ENCODE measurements at regions not wholly inside any gene's neighbourhood (a gene's known extent, or its start where the extent isn't known, plus 50 kb on each side); places are given as distances from the start of the nearest gene placed in this dataset.

DNA sequence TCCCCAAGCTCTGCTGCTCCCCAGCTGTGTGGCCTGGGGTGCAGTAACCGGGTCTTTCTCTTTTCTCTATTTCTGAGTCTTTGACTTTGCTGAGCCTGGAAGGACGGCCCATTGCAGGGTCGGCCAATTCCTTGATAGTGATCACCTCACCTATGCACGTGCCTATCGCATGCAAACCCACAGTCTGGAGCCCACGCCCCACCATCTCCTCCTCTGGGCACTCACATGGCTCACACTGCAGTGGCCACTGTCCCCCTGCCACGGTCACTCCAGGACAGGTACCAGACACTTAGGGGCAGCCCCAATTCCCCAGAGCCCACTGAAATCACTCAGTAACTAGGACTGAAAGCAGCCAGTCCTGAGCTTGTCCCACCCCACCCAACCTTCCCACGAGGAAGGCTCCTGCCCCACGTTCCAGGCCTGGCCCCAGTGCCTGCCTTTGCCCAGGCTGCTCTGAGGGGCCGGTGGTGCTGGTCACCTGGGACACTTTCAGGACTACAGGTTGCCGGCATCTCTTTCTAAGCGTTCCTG, 137.6 kb downstream of the TEX29 start:
- H3K9me3 ChIP-seq (replicated peaks), result no peaks in the 10 kb centered on the region
- no peak for DNase-seq
- H3K36me3 ChIP-seq, result no peaks in the 10 kb centered on the region
- no peaks in the 10 kb centered on the region for H3K4me1 ChIP-seq
- no peak overlapping the region for H3K27ac ChIP-seq
- H3K4me3 ChIP-seq, result no peak overlapping the region
- peaks cover 14% of the 10 kb centered on the region for H3K27me3 ChIP-seq

DNA sequence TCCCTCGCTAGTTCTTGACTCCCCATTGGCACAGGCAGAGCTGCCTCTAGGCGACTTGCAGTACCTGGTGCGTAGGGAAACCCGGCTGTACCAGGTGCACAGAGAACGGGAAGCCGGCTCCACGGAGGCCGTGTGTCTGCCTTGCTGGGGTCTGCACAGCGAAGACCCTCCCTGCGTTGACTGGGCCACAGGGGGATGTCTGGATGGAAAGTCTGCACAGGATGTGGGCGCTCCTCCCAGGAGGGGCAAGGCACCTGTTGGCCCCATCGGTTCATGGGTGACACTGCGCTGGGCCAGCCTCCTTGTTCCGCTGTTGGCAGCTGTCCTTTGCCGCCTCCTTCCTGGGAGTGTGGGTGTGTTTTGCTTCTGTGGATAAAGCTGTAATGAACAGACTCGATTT, 138.3 kb downstream of the TEX29 start:
- H3K9me3 ChIP-seq (replicated peaks), result no peaks in the 10 kb centered on the region
- H3K4me1 ChIP-seq, result no peaks in the 10 kb centered on the region
- DNase-seq, result peak in 1 of 2 experiments; percentile 9
- no peak overlapping the region for H3K27ac ChIP-seq
- peaks cover 14% of the 10 kb centered on the region for H3K27me3 ChIP-seq
- no peak overlapping the region for H3K4me3 ChIP-seq
- H3K36me3 ChIP-seq, result no peaks in the 10 kb centered on the region

DNA sequence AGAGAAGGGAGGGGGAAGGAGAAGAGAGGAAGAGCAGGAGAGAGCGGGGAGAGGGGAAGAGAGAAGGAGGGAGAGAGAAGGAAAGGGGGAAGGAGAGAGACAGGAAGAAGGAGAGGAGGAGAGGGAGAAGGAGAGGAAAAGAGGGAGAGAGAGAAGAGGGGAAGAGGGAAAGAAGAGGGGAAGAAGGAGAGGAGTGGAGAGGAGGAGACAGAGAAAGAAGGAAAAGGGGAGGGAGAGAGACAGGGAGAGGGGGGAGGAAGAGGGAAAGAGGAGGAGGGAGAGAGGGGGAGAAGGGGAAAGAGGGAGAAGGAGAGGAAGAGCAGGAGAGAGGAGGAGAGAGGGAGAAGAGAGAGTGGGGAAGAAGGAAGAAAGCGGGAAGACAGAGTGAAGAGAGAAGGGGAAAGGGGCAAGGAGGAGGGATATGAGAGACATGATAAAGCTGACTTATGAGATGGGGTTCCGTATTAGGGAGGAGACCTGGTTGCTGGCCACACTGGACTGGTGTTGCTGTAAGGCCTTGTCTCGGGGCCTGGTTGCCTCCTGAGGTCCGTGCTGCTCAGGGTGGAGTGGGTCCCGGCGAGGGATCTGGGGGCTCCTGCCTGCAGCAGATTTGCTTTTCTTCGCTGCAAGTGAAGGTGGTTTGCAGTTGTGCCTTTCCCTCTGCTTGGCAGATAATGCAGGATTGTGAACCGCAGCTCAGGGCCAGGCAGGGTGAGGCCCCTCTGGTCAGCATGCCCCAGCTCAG, 139.5 kb downstream of the TEX29 start:
- no peak overlapping the region for H3K4me3 ChIP-seq
- H3K27me3 ChIP-seq, result peaks cover 14% of the 10 kb centered on the region

DNA sequence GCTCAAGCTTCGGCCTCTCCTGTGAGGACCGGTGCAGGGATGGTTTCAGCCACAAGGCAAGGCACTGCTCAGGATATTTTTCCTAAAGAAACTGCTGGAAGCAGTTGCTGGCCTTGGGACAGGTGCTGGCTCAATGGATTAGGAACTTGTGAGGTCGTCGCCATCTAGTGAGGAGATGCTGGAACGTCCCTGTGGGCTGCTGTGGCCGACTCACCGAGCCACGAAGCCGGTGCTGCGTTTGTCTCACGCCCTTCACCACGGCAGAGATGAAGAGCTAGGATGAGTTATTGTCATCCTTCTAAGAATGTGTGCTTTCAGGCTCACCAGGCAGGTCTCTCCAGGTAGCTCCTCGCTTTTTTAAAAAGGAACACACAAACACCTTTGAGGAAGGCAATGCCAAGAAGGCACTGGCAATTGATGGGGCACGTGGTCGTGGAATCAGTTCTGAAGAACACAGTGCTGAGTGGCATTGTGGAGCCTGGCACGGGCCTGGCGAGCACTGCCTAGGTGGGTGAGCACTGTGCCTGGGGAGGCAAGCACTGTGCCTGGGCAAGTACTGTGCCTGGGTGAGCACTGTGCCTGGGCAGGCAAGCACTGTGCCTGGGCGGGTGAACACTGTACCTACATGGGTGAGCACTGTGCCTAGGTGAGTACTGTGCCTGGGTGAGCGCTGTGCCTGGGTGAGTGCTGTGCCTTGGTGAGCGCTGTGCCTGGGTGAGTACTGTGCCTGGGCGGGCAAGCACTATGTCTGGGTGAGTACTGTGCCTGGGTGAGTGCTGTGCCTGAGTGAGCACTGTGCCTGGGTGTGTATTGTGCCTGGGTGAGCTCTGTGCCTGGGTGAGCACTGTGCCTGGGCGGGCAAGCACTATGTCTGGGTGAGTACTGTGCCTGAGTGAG, 140.4 kb downstream of the TEX29 start:
- no peak overlapping the region for H3K4me3 ChIP-seq
- H3K4me1 ChIP-seq, result no peaks in the 10 kb centered on the region
- no peaks in the 10 kb centered on the region for H3K36me3 ChIP-seq
- no peak overlapping the region for H3K27ac ChIP-seq
- H3K27me3 ChIP-seq, result peaks cover 14% of the 10 kb centered on the region
- DNase-seq, result peak; percentile 54 to 69
- H3K9me3 ChIP-seq (replicated peaks), result no peaks in the 10 kb centered on the region

More for the DNA sequence above, 139.5 kb downstream of the TEX29 start:
- no peak overlapping the region for H3K27ac ChIP-seq
- no peaks in the 10 kb centered on the region for H3K9me3 ChIP-seq (replicated peaks)
- no peaks in the 10 kb centered on the region for H3K36me3 ChIP-seq
- H3K4me1 ChIP-seq, result no peaks in the 10 kb centered on the region
- no peak for DNase-seq

DNA sequence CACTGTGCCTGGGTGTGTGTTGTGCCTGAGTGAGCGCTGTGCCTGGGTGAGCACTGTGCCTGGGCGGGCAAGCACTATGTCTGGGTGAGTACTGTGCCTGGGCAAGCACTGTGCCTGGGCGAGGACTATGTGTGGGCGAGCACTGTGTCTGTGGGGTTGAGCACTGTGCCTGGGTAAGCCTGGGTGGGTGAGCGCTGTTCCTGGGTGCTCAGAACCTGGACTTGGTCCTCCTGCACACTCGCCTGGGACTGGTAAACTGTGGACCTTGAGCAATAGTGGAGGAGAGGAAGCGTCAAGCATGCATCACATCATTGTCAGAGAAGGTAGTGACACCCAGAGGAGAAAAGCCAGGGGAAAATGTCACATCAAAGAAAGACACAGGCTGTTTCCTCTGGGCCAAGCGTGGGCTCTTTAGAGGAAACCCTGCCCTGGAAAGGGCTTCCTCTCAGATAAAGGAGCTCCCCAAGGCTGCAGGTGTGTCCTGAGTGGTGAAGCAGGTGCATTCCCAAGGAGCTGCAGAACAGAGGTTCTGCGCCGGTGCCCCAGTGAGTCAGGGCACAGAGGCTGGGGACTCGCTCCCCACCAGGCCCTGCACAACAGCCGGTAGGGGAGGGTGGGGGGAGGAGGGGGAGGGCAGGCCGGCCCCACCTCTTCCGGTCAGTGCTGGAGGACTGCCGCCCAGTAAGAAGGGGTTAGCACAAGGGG, 141.2 kb downstream of the TEX29 start:
- Histone ChIP-seq H3K36me3 (no peaks in the 10 kb centered on the region), H3K9me3 (replicated peaks) (no peaks in the 10 kb centered on the region), H3K27ac (no peak overlapping the region), H3K4me3 (no peak overlapping the region), H3K4me1 (no peaks in the 10 kb centered on the region), H3K27me3 (peaks cover 14% of the 10 kb centered on the region)
- DNase-seq, result no peak

DNA sequence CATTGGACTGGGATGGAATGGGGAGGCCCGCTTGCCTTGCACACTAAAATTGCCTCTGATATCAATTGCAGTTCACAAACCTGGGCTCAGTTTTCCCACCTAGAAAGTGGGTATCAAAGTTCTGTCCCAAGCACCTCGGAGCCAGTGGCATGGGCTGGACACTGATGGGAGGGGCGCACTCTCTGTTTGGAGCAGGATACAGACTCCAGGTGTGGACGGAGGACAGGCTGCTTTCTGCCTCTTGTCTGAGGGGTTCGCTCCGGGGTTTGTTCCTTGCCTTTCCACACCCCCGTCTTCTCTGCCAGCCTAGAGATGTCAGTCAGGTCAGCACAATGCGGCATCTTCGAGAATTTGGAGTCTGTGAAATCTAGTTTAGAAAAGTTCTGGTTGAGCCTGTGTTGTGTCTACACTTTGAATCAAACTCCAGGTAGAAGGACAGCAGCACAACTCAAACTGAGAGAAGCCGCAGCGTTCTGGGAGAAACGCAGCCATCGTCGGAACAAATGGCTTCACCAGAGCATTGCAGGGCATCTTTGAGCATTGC, 141.9 kb downstream of the TEX29 start:
- no peak overlapping the region for H3K27ac ChIP-seq
- peaks cover 14% of the 10 kb centered on the region for H3K27me3 ChIP-seq
- H3K9me3 ChIP-seq (replicated peaks), result no peaks in the 10 kb centered on the region
- H3K4me3 ChIP-seq, result no peak overlapping the region
- DNase-seq, result no peak
- H3K4me1 ChIP-seq, result no peaks in the 10 kb centered on the region
- H3K36me3 ChIP-seq, result no peaks in the 10 kb centered on the region

DNA sequence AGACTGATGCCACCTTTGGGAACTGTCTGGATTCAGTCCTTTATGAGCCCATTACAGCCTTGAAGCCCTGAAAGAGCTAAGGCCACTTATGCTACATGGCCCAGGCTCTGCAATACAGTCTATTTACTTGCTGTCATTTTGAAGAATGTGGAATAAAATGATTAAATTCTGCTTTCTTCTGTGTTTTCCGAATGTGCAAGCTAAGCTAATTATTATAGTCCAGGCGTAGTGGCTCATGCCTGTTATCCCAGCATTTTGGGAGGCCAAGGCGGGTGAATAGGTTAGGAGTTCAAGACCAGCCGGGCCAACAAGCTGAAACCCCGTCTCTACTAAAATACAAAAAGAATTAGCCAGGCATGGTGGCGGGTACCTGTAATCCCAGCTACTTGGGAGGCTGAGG, 142.5 kb downstream of the TEX29 start:
- no peak overlapping the region for H3K4me3 ChIP-seq
- no peaks in the 10 kb centered on the region for H3K4me1 ChIP-seq
- DNase-seq, result no peak
- peaks cover 14% of the 10 kb centered on the region for H3K27me3 ChIP-seq
- H3K36me3 ChIP-seq, result no peaks in the 10 kb centered on the region
- H3K27ac ChIP-seq, result no peak overlapping the region
- no peaks in the 10 kb centered on the region for H3K9me3 ChIP-seq (replicated peaks)

DNA sequence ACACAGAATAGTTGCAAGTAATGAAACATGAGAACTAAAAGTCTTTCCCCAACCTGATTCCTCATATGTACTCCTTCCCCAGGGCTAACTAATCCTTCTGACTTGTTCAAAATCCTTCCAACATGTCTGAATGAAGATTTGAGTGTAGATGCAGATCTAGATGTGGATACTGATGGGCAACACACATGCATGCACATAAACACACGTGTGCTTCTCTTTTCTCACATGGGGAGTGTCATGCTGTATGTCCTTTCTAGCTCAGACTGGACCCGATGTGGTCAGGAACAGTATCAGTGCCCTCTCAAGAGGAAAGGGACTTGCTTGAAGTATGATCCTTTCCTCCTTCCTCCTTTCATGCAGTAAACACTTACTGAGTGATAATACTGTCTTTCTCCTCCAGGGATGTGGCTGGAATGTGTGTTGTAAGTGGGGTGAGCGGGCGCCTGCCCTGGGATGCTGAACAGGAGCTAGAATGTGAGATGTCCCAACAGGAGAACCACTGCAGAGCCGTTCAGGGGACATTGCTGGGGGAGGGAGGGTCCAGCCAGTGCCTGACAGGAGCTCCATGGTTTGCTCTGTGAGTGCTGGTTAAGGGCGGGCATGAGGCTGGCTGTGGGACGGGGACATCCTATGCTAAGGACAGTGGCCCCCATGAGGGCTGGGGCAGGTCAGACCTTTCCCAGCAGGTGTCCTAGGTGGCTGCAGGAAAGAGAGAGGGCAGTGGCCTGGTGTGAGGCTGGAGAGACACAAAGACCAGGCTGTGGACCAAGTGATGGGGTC, 146.9 kb downstream of the TEX29 start:
- H3K27ac ChIP-seq, result no peak overlapping the region
- no peak for DNase-seq
- no peaks in the 10 kb centered on the region for H3K36me3 ChIP-seq
- H3K4me3 ChIP-seq, result no peak overlapping the region
- H3K4me1 ChIP-seq, result no peaks in the 10 kb centered on the region
- H3K27me3 ChIP-seq, result no peaks in the 10 kb centered on the region; the same call in 1 of the 2 replicates
- no peaks in the 10 kb centered on the region for H3K9me3 ChIP-seq (replicated peaks)

DNA sequence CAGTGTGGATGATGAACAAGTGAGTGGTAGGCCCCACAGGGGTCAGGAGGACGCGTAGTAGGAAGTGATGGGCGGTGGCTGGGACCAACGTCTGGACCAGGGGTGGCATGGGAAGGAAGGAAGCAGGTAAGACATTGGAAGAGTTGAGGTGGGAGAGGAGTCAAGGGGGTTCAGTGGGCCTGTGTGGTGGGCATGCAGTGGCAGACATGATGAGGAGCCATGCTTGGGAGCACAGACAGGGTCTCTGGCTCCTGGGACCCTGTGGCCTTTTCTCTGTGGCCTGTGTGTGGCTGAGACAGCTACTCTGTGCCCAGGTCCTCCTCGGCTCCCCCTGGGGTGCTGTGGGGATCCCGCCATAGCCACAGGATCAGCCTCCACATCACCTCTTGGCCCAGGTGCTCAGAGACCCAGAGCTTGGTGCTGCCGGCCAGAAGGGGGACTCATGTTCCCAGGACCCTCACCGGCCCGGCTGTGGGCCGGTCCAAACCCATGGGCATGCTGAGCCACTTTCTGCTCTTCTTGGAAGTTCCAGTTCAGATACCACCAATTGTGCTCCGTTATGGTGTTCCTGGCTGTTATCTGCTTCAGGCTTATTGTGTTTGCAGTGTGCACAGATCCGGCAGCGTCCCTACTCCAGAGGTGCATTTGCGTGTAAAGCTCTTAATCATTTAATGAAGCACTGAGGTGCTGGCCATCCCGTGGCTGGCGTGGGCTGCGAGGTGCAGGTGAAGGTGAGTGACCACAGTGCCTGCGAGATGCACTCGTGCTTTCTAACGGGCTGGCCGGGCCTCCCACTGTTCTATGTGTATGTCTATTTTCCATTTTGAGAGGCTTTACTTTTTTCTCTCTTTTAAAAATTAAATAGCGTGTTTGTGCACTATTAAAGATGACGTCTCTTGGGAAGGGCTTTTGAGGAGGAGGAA, 147.9 kb downstream of the TEX29 start:
- Histone ChIP-seq H3K9me3 (replicated peaks) (no peaks in the 10 kb centered on the region), H3K36me3 (no peaks in the 10 kb centered on the region), H3K4me3 (no peak overlapping the region), H3K4me1 (no peaks in the 10 kb centered on the region), H3K27me3 (no peaks in the 10 kb centered on the region), H3K27ac (no peak overlapping the region)
- no peak for DNase-seq

DNA sequence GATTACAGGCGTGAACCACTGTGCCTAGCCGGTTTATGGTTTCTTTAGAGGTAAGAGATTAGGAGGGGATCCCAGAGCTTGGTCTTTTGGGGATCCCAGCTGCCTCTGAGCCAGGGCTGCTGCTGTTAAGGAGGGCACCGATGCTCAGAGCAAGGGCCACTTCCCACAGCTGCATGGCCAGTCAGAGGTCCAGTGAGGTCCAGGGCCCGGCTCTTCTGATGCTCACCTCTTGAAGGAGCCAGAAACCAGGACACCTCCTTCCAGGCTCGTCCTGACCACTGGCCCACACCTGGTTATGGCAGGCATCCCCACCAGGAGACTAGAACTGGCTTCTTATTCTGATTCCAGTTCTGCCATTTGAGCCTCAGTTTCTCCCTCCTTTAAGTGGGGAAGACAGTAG, 149.0 kb downstream of the TEX29 start:
- DNase-seq, result no peak
- Histone ChIP-seq H3K27me3 (no peaks in the 10 kb centered on the region; the same call in 1 of the 2 replicates), H3K4me1 (no peaks in the 10 kb centered on the region), H3K27ac (no peak overlapping the region), H3K4me3 (no peak overlapping the region), H3K36me3 (no peaks in the 10 kb centered on the region), H3K9me3 (replicated peaks) (no peaks in the 10 kb centered on the region)

DNA sequence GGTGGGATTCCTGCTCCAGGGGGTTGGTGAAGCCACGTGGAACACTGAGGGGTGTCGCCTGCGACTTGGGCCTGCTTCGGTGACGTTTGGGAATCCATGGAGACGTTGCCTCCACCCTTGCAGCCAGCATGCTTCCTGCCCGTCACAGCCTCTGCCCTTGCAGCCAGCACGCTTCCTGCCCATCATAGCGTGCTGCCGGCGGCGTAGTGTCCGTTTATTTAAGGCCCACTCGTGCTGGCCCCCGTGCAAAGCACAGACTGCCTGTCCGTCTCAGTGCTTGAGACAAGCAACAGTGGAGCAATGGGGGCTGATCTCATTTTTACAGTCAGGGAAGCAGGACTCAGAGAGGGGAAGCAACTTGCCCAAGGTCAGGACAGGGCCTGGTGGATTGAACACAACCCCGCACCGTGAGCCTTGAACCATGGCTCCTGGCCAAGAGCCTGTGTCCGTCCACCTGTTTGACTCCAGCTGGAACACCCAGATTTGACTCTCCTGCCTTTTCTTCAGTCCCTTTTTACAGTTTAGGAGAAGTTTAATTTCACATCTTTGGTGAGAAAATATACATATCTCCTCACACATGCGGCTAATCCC, 149.6 kb downstream of the TEX29 start:
- Histone ChIP-seq H3K9me3 (replicated peaks) (no peaks in the 10 kb centered on the region), H3K36me3 (no peaks in the 10 kb centered on the region), H3K27ac (no peak overlapping the region), H3K4me1 (no peaks in the 10 kb centered on the region), H3K4me3 (no peak overlapping the region), H3K27me3 (no peaks in the 10 kb centered on the region; the same call in 1 of the 2 replicates)
- DNase-seq, result no peak

DNA sequence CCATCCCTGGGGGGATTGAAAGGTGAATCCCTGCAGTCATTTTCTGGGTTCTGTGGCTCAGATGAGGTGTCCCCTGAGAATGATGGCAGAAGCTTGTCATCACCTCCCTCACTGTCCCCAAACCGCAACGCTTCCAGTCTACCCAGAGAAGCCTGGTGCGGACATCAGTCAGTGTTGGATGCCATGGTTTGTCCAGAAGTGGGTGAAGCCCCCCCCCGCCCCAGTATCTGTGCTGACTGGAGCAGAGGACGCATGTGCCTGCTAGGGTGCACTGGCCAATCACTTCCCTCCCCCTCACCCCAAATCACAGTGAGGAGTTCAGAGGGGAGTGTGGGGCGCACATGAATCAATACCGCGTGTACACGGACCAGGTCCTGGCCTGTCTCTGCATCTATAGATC, 150.5 kb downstream of the TEX29 start:
- DNase-seq, result no peak
- Histone ChIP-seq H3K4me1 (no peaks in the 10 kb centered on the region), H3K27me3 (no peaks in the 10 kb centered on the region; the same call in 1 of the 2 replicates), H3K36me3 (no peaks in the 10 kb centered on the region), H3K27ac (no peak overlapping the region), H3K4me3 (no peak overlapping the region), H3K9me3 (replicated peaks) (no peaks in the 10 kb centered on the region)

DNA sequence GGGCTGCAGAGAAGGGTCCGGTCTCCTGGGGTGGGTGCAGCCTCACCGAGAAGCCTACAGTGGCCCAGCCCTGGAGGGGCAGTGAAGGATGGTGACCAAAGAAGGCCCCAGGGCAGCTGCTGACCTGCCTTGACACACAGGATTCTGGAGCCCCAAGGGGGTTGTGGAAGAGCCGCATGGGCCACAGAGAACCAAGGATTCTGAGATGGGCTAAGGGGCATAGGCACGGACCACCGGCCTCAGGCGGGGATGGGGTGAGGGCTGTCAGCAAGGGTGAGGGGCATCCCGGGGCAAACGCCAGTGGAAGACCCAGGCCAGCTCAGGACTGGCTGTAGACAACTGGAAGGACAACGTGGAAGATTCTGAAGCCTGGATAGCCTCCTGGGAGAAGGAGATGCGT, 151.6 kb downstream of the TEX29 start:
- Histone ChIP-seq H3K27ac (no peak overlapping the region), H3K9me3 (replicated peaks) (no peaks in the 10 kb centered on the region), H3K36me3 (no peaks in the 10 kb centered on the region), H3K27me3 (peaks cover 2% of the 10 kb centered on the region; the same call in 1 of the 2 replicates), H3K4me3 (no peak overlapping the region), H3K4me1 (no peaks in the 10 kb centered on the region)
- no peak for DNase-seq

Data from SJCRH30 (cell line).